Caco-2 (cell line): ENCODE measurements at regions not wholly inside any gene's neighbourhood (a gene's known extent, or its start where the extent isn't known, plus 50 kb on each side); places are given as distances from the start of the nearest gene placed in this dataset.

ENCODE experiments used
- BruUV-seq: library from RNA; stranded (reverse); fragments of 400-500 nt; replicated peaks from 2 replicates; lab custom pipeline; 2021; lab: Mats Ljungman, UMichigan
- CTCF ChIA-PET: fragments of 300-600 bp; sonication (Branson Sonifier 250); formaldehyde crosslinking; loops from one replicate; lab custom pipeline; 2022; ENCODE audit warnings: antibody characterized with exemption; lab: Charles Lee
- POLR2A ChIA-PET: fragments of 300-600 bp; sonication (Branson Sonifier 250); formaldehyde crosslinking; loops from one replicate; lab custom pipeline; 2022; ENCODE audit warnings: antibody characterized with exemption; lab: Charles Lee
- DNase-seq, 2 experiments: peaks; one replicate each; pipeline versions ENCODE4 v3.0.0 to v3.0.0-alpha.2; 2020 to 2022
- H3K27me3 ChIP-seq: replicated peaks from 2 replicates; pipeline ENCODE4 v1.6.0; 2011; ENCODE audit warnings: low read length; ENCODE audit not compliant: control insufficient read depth, insufficient read depth
- H3K36me3 ChIP-seq: 2 replicates; pipeline ENCODE4 v1.5.1; 2011; ENCODE audit warnings: low read length; ENCODE audit not compliant: control insufficient read depth, insufficient read depth
- H3K4me1 ChIP-seq: fragments of 250-450 bp; sonication (Bioruptor Pico); 2 replicates; pipeline ENCODE4 v1.5.1; 2020; ENCODE audit warnings: mild to moderate bottlenecking
- H3K4me3 ChIP-seq: 2 replicates; pipeline ENCODE4 v1.5.1; 2011; ENCODE audit warnings: low read depth, mild to moderate bottlenecking, control low read depth, low read length
- H3K9me3 ChIP-seq: fragments of 250-450 bp; sonication (Bioruptor Pico); 2 replicates; pipeline ENCODE4 v1.5.1; 2020; ENCODE audit warnings: mild to moderate bottlenecking, moderate library complexity
- H3K27ac Mint-ChIP-seq: one replicate; pipeline ENCODE4 v1.8.0; 2022; ENCODE audit warnings: mixed read lengths; ENCODE audit not compliant: unreplicated experiment
- H3K27me3 Mint-ChIP-seq: one replicate; pipeline ENCODE4 v1.8.0; 2022; ENCODE audit warnings: mixed read lengths; ENCODE audit not compliant: insufficient read depth, unreplicated experiment
- H3K36me3 Mint-ChIP-seq: one replicate; pipeline ENCODE4 v1.8.0; 2022; ENCODE audit warnings: mild to moderate bottlenecking, mixed read lengths; ENCODE audit not compliant: insufficient read depth, unreplicated experiment
- H3K4me1 Mint-ChIP-seq: one replicate; pipeline ENCODE4 v1.8.0; 2022; ENCODE audit warnings: low read depth, mixed read lengths; ENCODE audit not compliant: unreplicated experiment
- H3K4me3 Mint-ChIP-seq: one replicate; pipeline ENCODE4 v1.8.0; 2022; ENCODE audit warnings: mild to moderate bottlenecking, moderate library complexity, mixed read lengths; ENCODE audit not compliant: unreplicated experiment
- H3K9me3 Mint-ChIP-seq: one replicate; pipeline ENCODE4 v1.8.0; 2022; ENCODE audit warnings: mixed read lengths; ENCODE audit not compliant: unreplicated experiment
- intact Hi-C: fragments of 100-400 bp; cut with micrococcal nuclease; formaldehyde crosslinking; loops from one replicate; pipeline ENCODE4 v1.10.0; 2022; ENCODE audit not compliant: unreplicated experiment
- TF ChIP-seq, protein P1 (sequence below), 2 experiments: fragments of 200-600 bp in 1 of 2; IDR thresholded peaks; 1 replicate in 1 of 2; 2 replicates in 1 of 2; pipeline versions ENCODE4 v1.5.1 to v1.8.0; 2011 to 2022; ENCODE audit warnings: antibody characterized with exemption in 1 of 2, control low read depth in 1 of 2, inconsistent platforms in 1 of 2, low read depth in 1 of 2, low read length in 1 of 2, mild to moderate bottlenecking in 1 of 2, moderate library complexity in 1 of 2; ENCODE audit not compliant: insufficient read depth in 1 of 2, severe bottlenecking in 1 of 2, unreplicated experiment in 1 of 2

DNA sequence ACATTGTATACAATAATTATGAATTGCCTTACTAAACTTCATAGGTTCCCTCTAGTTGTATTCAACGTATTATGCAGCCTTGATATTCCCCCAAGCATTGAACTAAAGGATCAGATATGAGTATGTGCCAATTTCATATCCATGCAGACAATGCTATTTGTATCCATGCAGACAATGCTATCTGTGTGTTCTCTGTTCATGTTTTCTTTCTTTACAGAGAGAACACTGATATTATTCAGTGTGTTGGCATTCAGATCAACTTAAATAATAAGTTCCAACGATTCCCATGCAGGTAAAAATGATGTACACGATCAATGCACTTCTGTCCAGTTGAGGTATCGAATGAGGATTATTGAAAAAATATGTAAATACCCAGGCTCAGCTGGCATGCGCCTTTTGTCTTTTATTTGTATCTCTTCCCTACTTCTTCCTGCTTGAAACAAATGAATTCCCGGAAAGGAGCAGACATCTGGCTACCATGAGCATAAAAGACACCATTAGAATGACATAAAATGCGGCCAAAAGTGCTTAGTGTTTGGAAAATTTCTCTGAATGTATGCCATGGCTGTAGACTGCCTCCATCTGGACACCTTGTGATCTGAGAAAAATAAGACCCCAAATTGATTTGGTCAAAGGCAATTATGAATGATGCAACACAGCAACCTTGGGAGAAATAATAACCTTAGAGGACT is 731.5 kb downstream of the SLITRK1 start:
- no TSS peak for BruUV-seq
- no peak for DNase-seq
- no peak overlapping the region for H3K27ac Mint-ChIP-seq

DNA sequence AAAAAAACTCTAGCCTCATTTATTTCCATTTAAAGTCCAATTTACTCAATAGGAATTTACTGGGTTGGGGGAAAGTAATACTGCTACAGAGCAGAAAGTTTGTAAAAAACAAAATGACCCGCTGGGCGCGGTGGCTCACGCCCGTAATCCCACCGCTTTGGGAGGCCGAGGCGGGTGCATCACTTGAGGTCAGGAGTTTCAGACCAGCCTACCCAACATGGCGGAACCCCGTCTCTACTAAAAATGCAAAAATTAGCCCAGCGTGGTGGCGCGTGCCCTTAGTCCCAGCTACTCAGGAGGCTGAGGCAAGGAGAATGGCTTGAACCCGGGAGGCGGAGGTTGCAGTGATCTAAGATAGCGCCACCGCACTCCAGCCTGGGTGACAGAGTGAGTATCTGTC is 745.6 kb downstream of the SLITRK1 start:
- no TSS peak for BruUV-seq
- no peak overlapping the region for H3K4me3 Mint-ChIP-seq
- Histone ChIP-seq H3K36me3 (no peaks in the 10 kb centered on the region), H3K27me3 (no peaks in the 10 kb centered on the region), H3K4me1 (no peaks in the 10 kb centered on the region), H3K4me3 (no peak overlapping the region), H3K9me3 (no peaks in the 10 kb centered on the region)
- POLR2A ChIA-PET = no interaction called here
- no peaks in the 10 kb centered on the region for H3K36me3 Mint-ChIP-seq
- TF ChIP-seq, protein P1, sequence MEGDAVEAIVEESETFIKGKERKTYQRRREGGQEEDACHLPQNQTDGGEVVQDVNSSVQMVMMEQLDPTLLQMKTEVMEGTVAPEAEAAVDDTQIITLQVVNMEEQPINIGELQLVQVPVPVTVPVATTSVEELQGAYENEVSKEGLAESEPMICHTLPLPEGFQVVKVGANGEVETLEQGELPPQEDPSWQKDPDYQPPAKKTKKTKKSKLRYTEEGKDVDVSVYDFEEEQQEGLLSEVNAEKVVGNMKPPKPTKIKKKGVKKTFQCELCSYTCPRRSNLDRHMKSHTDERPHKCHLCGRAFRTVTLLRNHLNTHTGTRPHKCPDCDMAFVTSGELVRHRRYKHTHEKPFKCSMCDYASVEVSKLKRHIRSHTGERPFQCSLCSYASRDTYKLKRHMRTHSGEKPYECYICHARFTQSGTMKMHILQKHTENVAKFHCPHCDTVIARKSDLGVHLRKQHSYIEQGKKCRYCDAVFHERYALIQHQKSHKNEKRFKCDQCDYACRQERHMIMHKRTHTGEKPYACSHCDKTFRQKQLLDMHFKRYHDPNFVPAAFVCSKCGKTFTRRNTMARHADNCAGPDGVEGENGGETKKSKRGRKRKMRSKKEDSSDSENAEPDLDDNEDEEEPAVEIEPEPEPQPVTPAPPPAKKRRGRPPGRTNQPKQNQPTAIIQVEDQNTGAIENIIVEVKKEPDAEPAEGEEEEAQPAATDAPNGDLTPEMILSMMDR (IDR thresholded peaks at IDR 0.05; ENCODE audit: insufficient read depth in 1 of 2, low read depth in 1 of 2, low read length in 1 of 2, severe bottlenecking in 1 of 2, unreplicated experiment in 1 of 2) = no peak
- no peak for DNase-seq
- no peaks in the 10 kb centered on the region for H3K27me3 Mint-ChIP-seq
- H3K4me1 Mint-ChIP-seq = no peaks in the 10 kb centered on the region
- H3K27ac Mint-ChIP-seq = no peak overlapping the region
- no peaks in the 10 kb centered on the region for H3K9me3 Mint-ChIP-seq
- intact Hi-C loops = no loop called here
- CTCF ChIA-PET = no interaction called here

More for the DNA sequence above, 731.5 kb downstream of the SLITRK1 start:
- Mint-ChIP-seq H3K36me3 (no peaks in the 10 kb centered on the region), H3K27me3 (no peaks in the 10 kb centered on the region), H3K4me1 (no peaks in the 10 kb centered on the region), H3K9me3 (no peaks in the 10 kb centered on the region), H3K4me3 (no peak overlapping the region)
- intact Hi-C loops = no loop called here
- H3K9me3 ChIP-seq = no peaks in the 10 kb centered on the region
- no peak overlapping the region for H3K4me3 ChIP-seq
- ChIA-PET CTCF (no interaction called here), POLR2A (no interaction called here)
- TF ChIP-seq, protein P1 (IDR thresholded peaks at IDR 0.05; ENCODE audit: insufficient read depth in 1 of 2, low read depth in 1 of 2, low read length in 1 of 2, severe bottlenecking in 1 of 2, unreplicated experiment in 1 of 2) = no peak
- no peaks in the 10 kb centered on the region for H3K4me1 ChIP-seq
- no peaks in the 10 kb centered on the region for H3K27me3 ChIP-seq
- H3K36me3 ChIP-seq = no peaks in the 10 kb centered on the region

DNA sequence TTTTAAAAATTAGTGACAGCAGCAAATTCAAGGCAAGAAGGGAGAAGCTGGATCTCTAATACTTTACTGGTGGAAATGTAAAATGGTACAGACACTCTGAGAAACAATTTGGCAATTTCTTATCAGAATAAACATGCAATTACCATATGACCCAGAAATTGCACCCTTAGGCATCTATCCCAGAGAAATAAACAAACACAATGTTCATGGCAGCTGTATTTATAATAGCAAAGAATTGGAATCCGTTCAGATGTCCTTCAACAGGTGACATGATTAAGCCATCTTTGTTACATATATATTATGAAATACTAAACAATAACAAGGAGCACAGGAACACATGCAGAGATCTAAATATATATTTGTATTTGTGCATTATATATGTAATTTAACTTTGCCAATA is 756.5 kb downstream of the SLITRK1 start:
- no peak overlapping the region for H3K4me3 Mint-ChIP-seq
- Histone ChIP-seq H3K4me3 (no peak overlapping the region), H3K4me1 (no peaks in the 10 kb centered on the region), H3K36me3 (no peaks in the 10 kb centered on the region), H3K9me3 (no peaks in the 10 kb centered on the region), H3K27me3 (no peaks in the 10 kb centered on the region)
- H3K4me1 Mint-ChIP-seq = no peaks in the 10 kb centered on the region
- H3K27me3 Mint-ChIP-seq = no peaks in the 10 kb centered on the region
- no peaks in the 10 kb centered on the region for H3K36me3 Mint-ChIP-seq
- CTCF ChIA-PET = no interaction called here
- intact Hi-C loops = no loop called here
- no peaks in the 10 kb centered on the region for H3K9me3 Mint-ChIP-seq
- BruUV-seq = no TSS peak
- no peak for DNase-seq
- POLR2A ChIA-PET = no interaction called here
- TF ChIP-seq, protein P1 (IDR thresholded peaks at IDR 0.05; ENCODE audit: insufficient read depth in 1 of 2, low read depth in 1 of 2, low read length in 1 of 2, severe bottlenecking in 1 of 2, unreplicated experiment in 1 of 2) = no peak
- H3K27ac Mint-ChIP-seq = no peak overlapping the region
